Endothelial cell (in vitro differentiated cells): ENCODE measurements at regions not wholly inside any gene's neighbourhood (a gene's known extent, or its start where the extent isn't known, plus 50 kb on each side); places are given as distances from the start of the nearest gene placed in this dataset.
"Not testable (repeated sequence)": the region's sequence is repeated elsewhere in the genome, so short reads cannot be mapped to it uniquely, and the experiment has no call there.

Experiments
- DNase-seq: peaks from one replicate; pipeline ENCODE4 v3.0.0; 2021; ENCODE audit warnings: low spot score
- H3K27ac Mint-ChIP-seq: one replicate; pipeline ENCODE4 v1.8.0; 2021; ENCODE audit warnings: mixed read lengths, inconsistent platforms; ENCODE audit not compliant: unreplicated experiment
- H3K27me3 Mint-ChIP-seq: one replicate; pipeline ENCODE4 v1.8.0; 2021; ENCODE audit warnings: mild to moderate bottlenecking, moderate library complexity, mixed read lengths, inconsistent platforms; ENCODE audit not compliant: unreplicated experiment
- H3K36me3 Mint-ChIP-seq: one replicate; pipeline ENCODE4 v1.8.0; 2021; ENCODE audit warnings: mild to moderate bottlenecking, low read depth, mixed read lengths, inconsistent platforms; ENCODE audit not compliant: unreplicated experiment
- H3K4me1 Mint-ChIP-seq: one replicate; pipeline ENCODE4 v1.8.0; 2021; ENCODE audit warnings: mild to moderate bottlenecking, mixed read lengths, inconsistent platforms; ENCODE audit not compliant: unreplicated experiment
- H3K4me3 Mint-ChIP-seq: one replicate; pipeline ENCODE4 v1.8.0; 2021; ENCODE audit warnings: mild to moderate bottlenecking, mixed read lengths, inconsistent platforms; ENCODE audit not compliant: unreplicated experiment
- H3K9me3 Mint-ChIP-seq: one replicate; pipeline ENCODE4 v1.8.0; 2021; ENCODE audit warnings: mixed read lengths, inconsistent platforms; ENCODE audit not compliant: unreplicated experiment
- CTCF ChIP-seq: fragments of 200-600 bp; sonication (generic); IDR thresholded peaks from one replicate; pipeline ENCODE4 v1.5.0; 2021; ENCODE audit warnings: antibody characterized with exemption; ENCODE audit not compliant: unreplicated experiment

DNA sequence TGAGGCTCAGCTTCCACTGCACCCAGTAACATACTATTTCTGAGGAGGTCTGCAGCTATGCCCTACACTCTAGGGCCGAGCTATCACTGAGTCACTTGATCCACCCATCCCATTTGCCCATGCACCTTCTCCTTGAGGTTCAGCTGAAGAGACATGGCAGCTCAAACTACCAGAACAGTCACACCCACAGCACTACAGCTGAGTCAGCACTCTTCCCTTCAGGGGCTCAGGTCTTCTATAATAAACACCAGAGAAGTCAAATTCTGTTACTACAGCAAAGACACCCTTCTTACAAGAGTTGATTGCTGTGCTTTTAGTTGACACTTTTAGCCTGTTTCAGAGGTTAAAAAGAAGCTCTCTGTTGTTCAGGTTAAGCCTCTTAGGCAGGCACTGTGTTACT is 1696.4 kb upstream of the ADGRL3 start:
- Mint-ChIP-seq H3K4me1 (no peaks in the 10 kb centered on the region), H3K4me3 (no peak overlapping the region), H3K36me3 (no peaks in the 10 kb centered on the region), H3K9me3 (no peaks in the 10 kb centered on the region), H3K27me3 (no peaks in the 10 kb centered on the region), H3K27ac (no peak overlapping the region)
- DNase-seq, result no peak
- no peak for TF ChIP-seq CTCF

GRCh38 chr4:59511809-59512208 is 1688.3 kb upstream of the ADGRL3 start:
- H3K4me3 Mint-ChIP-seq, H3K27ac Mint-ChIP-seq, H3K9me3 Mint-ChIP-seq, DNase-seq, H3K27me3 Mint-ChIP-seq, H3K36me3 Mint-ChIP-seq, H3K4me1 Mint-ChIP-seq: not testable (repeated sequence)

- no peak overlapping the region for H3K27ac Mint-ChIP-seq
- H3K4me1 Mint-ChIP-seq, result no peaks in the 10 kb centered on the region
- no peak overlapping the region for H3K4me3 Mint-ChIP-seq
- H3K27me3 Mint-ChIP-seq, result peaks cover 3% of the 10 kb centered on the region
- H3K9me3 Mint-ChIP-seq, result no peaks in the 10 kb centered on the region
- TF ChIP-seq CTCF, result no peak
- peaks cover 4% of the 10 kb centered on the region for H3K36me3 Mint-ChIP-seq
- DNase-seq, result no peak
Measured at GRCh38 chr4:59517007-59517406, 1683.1 kb upstream of the ADGRL3 start.

DNA sequence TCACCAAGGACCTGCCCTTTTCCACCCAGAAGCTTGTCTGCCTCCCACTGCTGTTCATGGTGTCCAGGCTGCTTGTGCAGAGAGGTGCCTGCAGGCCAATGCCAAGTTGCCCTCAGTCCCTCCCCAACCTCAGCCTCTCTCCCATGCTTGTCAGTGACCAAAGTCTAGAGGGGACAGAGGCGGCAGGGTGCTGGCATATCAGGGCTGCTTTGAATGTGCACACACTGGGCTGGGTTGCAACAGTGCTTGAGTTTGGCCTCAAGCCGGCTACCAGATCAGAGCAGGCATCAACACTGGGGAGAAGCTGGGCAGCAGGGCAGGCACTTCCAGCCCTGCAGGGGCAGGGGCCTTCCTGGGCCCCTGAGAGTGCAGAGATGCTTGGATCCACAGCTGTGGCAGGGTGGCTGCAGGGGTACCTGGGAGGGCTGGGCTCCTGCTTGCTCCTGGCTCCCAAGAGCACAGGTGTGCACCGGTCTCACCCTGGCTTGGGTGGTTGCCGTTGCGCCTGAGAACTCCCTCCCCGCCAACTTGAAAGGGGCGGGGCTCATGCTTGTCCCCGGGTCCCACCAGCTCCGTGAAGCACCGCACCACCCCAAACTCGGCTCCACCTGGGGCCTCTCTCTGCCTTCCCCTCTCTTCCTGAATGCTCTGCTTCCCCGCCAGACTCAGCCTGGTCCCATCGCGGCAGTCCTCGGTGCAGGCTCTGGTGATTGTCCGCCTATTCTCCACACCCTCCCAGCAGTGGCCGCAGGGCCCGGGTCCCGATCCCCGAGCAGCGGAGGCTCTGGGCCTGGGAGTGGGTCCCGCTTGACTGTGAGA is 1681.9 kb upstream of the ADGRL3 start:
- Mint-ChIP-seq H3K36me3 (peaks cover 4% of the 10 kb centered on the region), H3K4me3 (no peak overlapping the region), H3K4me1 (no peaks in the 10 kb centered on the region), H3K27me3 (peaks cover 3% of the 10 kb centered on the region), H3K9me3 (no peaks in the 10 kb centered on the region), H3K27ac (no peak overlapping the region)
- DNase-seq, result no peak
- TF ChIP-seq CTCF, result no peak

DNA sequence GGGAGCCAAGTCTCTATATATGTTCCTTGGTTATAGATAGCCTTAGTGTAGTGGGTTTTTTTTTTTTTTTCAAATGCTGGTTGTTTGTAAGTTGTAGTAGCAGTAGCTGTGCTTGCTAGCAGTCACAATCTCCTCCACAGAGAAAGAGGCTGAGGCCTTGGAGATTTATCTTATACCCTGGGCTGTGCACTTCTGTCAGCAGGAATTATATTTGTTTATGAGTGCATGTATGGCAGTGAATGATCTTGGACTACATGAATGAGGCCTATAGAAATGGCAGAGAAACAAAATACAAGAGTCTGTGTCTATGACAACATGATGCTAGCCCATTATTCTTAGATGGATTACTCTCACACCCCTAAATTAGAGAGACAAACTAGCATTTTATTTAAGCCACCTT is 1674.2 kb upstream of the ADGRL3 start:
- Mint-ChIP-seq H3K27ac (no peak overlapping the region), H3K4me3 (no peak overlapping the region), H3K27me3 (no peaks in the 10 kb centered on the region), H3K4me1 (no peaks in the 10 kb centered on the region), H3K36me3 (no peaks in the 10 kb centered on the region), H3K9me3 (no peaks in the 10 kb centered on the region)
- no peak for DNase-seq
- TF ChIP-seq CTCF, result no peak
